SH-SY5Y (cell line): ENCODE measurements at regions not wholly inside any gene's neighbourhood (a gene's known extent, or its start where the extent isn't known, plus 50 kb on each side); places are given as distances from the start of the nearest gene placed in this dataset.

Source experiments
- GATA2 ChIP-seq: IDR thresholded peaks from 2 replicates; pipeline ENCODE4 v1.6.1; 2011; ENCODE audit warnings: mild to moderate bottlenecking, low read depth, low read length
- GATA3 ChIP-seq: IDR thresholded peaks from 2 replicates; pipeline ENCODE4 v1.6.1; 2011; ENCODE audit warnings: low read depth, mild to moderate bottlenecking, low read length, moderate library complexity

DNA sequence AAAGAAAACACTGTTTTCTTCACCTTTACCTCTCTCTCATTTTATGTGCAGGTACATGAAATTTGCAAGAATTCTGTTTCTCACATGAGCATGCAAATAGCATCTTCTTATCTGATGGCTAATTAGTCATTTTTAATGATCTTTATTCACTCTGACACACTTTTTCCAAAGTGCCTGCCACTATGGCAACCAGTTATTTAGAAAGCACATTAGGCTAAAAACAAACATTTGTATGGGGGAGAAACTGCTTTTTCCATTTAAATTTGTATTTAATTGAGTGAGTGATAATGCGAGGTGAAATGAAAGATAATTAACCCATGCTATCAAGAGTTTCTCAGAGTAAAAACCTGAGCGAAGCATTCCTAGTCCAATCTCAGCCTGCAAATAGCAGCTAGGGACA is 365.0 kb downstream of the MAT2B start:
- TF ChIP-seq GATA3 = no peak
- no peak for TF ChIP-seq GATA2
